PC-9 (cell line): ENCODE measurements at regions not wholly inside any gene's neighbourhood (a gene's known extent, or its start where the extent isn't known, plus 50 kb on each side); places are given as distances from the start of the nearest gene placed in this dataset.

Source experiments
- BruUV-seq: library from RNA; stranded (reverse); fragments of 400-500 nt; replicated peaks from 2 replicates; lab custom pipeline; 2021; lab: Mats Ljungman, UMichigan
- CTCF ChIA-PET: fragments of 300-600 bp; sonication (Branson Sonifier 250); formaldehyde crosslinking; loops from one replicate; lab custom pipeline; 2022; ENCODE audit warnings: antibody characterized with exemption; lab: Charles Lee
- POLR2A ChIA-PET: fragments of 300-600 bp; sonication (Branson Sonifier 250); formaldehyde crosslinking; loops from one replicate; lab custom pipeline; 2022; ENCODE audit warnings: antibody characterized with exemption; ENCODE audit not compliant: unreplicated experiment; lab: Charles Lee
- DNase-seq, 2 experiments: peaks; one replicate each; pipeline versions ENCODE4 v3.0.0 to v3.0.0-alpha.2; 2015 to 2022; ENCODE audit warnings: mixed read lengths in 1 of 2
- H2AFZ ChIP-seq: fragments of 200-600 bp; sonication (generic); 2 replicates; pipeline ENCODE4 v1.8.1; 2017; ENCODE audit warnings: antibody characterized with exemption
- H3F3A ChIP-seq: fragments of 200-600 bp; sonication (generic); 2 replicates; pipeline ENCODE4 v1.8.1; 2017; ENCODE audit warnings: antibody characterized with exemption, mild to moderate bottlenecking, low read depth; ENCODE audit not compliant: insufficient read depth
- H3K27ac ChIP-seq: fragments of 200-600 bp; sonication (generic); 2 replicates; pipeline ENCODE4 v1.6.1; 2016; ENCODE audit warnings: mixed run types
- H3K27me3 ChIP-seq: fragments of 200-600 bp; sonication (generic); 2 replicates; pipeline ENCODE4 v1.6.1; 2016; ENCODE audit warnings: low read depth, mixed run types; ENCODE audit not compliant: insufficient read depth
- H3K36me3 ChIP-seq: fragments of 200-600 bp; sonication (generic); 2 replicates; pipeline ENCODE4 v1.6.1; 2016; ENCODE audit warnings: low read depth, mixed run types
- H3K4me1 ChIP-seq: fragments of 200-600 bp; sonication (generic); replicated peaks from 2 replicates; pipeline ENCODE4 v1.6.1; 2016; ENCODE audit warnings: mixed run types; ENCODE audit not compliant: insufficient read depth
- H3K4me2 ChIP-seq: fragments of 200-600 bp; sonication (generic); 2 replicates; pipeline ENCODE4 v1.6.1; 2017; ENCODE audit warnings: mixed run types
- H3K4me3 ChIP-seq: fragments of 200-600 bp; sonication (generic); 2 replicates; pipeline ENCODE4 v1.6.1; 2016; ENCODE audit warnings: mixed run types
- H3K79me2 ChIP-seq: fragments of 200-600 bp; sonication (generic); 2 replicates; pipeline ENCODE4 v1.6.1; 2017; ENCODE audit warnings: low read depth, mixed run types
- H3K9me2 ChIP-seq: fragments of 200-600 bp; sonication (generic); 2 replicates; pipeline ENCODE4 v1.8.1; 2017; ENCODE audit warnings: mild to moderate bottlenecking; ENCODE audit not compliant: insufficient read depth
- H3K9me3 ChIP-seq: fragments of 200-600 bp; sonication (generic); 2 replicates; pipeline ENCODE4 v1.8.1; 2016; ENCODE audit warnings: low read depth; ENCODE audit not compliant: insufficient read depth
- H4K20me1 ChIP-seq: fragments of 200-600 bp; sonication (generic); 2 replicates; pipeline ENCODE4 v1.8.1; 2017; ENCODE audit not compliant: insufficient read depth
- EZH2 ChIP-seq: fragments of 200-600 bp; sonication (generic); IDR thresholded peaks from 2 replicates; pipeline ENCODE4 v1.8.0; 2017; ENCODE audit warnings: antibody characterized with exemption, low read depth
- intact Hi-C: fragments of 100-400 bp; cut with micrococcal nuclease; formaldehyde crosslinking; loops from one replicate; pipeline ENCODE4 v1.10.0; 2022; ENCODE audit not compliant: unreplicated experiment
- TF ChIP-seq, protein P1 (sequence below): fragments of 200-600 bp; sonication (generic); conservative IDR thresholded peaks from 2 replicates; pipeline ENCODE4 v1.6.1; 2017; ENCODE audit warnings: mixed run types, antibody characterized with exemption, mild to moderate bottlenecking, moderate library complexity

DNA sequence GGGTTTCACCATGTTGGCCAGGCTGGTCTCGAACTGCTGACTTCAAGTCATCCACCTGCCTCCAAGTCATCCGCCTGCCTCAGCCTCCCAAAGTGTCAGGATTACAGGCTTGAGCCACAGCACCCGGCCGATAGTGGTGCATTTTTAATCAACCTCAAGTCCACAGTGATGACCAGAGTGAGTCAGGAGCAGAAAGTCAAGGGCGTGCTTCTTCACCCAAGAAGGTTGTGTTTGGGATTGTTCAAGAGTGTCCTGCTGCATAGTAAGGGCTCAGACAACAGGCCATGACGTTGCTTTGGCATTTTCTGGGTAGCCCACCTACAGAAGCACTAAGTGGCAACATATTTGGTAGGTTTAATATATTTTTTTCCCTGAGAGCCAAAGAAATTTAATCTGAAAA is 108.3 kb upstream of the FAM20A start:
- peaks cover 71% of the 10 kb centered on the region for H3K27me3 ChIP-seq
- DNase-seq = no peak
- no peak overlapping the region for H3K27ac ChIP-seq
- no peaks in the 10 kb centered on the region for H3K9me2 ChIP-seq
- CTCF ChIA-PET = no interaction called here
- H3K36me3 ChIP-seq = no peaks in the 10 kb centered on the region
- no peak overlapping the region for H2AFZ ChIP-seq
- intact Hi-C loops = no loop called here
- H3K4me2 ChIP-seq = no peak overlapping the region
- H3K4me1 ChIP-seq = no peaks in the 10 kb centered on the region
- TF ChIP-seq, protein P1, sequence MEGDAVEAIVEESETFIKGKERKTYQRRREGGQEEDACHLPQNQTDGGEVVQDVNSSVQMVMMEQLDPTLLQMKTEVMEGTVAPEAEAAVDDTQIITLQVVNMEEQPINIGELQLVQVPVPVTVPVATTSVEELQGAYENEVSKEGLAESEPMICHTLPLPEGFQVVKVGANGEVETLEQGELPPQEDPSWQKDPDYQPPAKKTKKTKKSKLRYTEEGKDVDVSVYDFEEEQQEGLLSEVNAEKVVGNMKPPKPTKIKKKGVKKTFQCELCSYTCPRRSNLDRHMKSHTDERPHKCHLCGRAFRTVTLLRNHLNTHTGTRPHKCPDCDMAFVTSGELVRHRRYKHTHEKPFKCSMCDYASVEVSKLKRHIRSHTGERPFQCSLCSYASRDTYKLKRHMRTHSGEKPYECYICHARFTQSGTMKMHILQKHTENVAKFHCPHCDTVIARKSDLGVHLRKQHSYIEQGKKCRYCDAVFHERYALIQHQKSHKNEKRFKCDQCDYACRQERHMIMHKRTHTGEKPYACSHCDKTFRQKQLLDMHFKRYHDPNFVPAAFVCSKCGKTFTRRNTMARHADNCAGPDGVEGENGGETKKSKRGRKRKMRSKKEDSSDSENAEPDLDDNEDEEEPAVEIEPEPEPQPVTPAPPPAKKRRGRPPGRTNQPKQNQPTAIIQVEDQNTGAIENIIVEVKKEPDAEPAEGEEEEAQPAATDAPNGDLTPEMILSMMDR = no peak
- TF ChIP-seq EZH2 = no peak
- H4K20me1 ChIP-seq = no peaks in the 10 kb centered on the region
- no peaks in the 10 kb centered on the region for H3K79me2 ChIP-seq
- POLR2A ChIA-PET = interaction anchor here (0.7 kb wide), 1 partner anchor 508 kb away, joined by 8 read pairs; no protein-coding TSS in a partner anchor
- no peaks in the 10 kb centered on the region for H3K9me3 ChIP-seq
- H3K4me3 ChIP-seq = no peak overlapping the region
- no TSS peak for BruUV-seq
- no peaks in the 10 kb centered on the region for H3F3A ChIP-seq

DNA sequence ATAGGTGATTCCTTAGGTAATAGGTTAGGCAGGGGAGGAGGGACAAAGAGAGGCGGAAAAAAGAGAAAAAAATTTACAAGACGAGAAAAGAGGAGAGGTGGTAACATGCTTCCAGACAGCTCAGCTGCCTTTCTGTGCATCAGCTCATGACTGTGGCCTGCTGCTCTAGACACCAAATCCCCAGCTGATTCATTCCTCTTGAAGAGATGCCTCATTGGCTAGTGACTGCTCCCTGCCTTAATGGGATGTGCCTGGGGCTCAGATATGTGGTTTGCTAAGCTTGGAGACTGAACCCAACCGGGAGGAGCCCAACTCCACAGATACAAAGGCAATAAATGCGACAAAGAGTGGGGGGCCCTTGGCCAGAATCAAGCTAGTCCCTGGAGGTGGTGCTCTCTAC is 105.9 kb upstream of the FAM20A start:
- Histone ChIP-seq H3F3A (no peaks in the 10 kb centered on the region), H3K4me3 (no peak overlapping the region), H3K9me3 (no peaks in the 10 kb centered on the region), H3K4me2 (no peak overlapping the region), H3K27me3 (peaks cover 57% of the 10 kb centered on the region), H2AFZ (no peak overlapping the region), H3K27ac (no peak overlapping the region), H3K79me2 (no peaks in the 10 kb centered on the region), H4K20me1 (no peaks in the 10 kb centered on the region), H3K9me2 (no peaks in the 10 kb centered on the region), H3K36me3 (no peaks in the 10 kb centered on the region), H3K4me1 (no peaks in the 10 kb centered on the region)
- DNase-seq = no peak
- ChIA-PET POLR2A (no interaction called here), CTCF (interaction anchor here (0.6 kb wide), 2 partner anchors 40 to 78 kb away, joined by 8 to 21 read pairs; no protein-coding TSS in a partner anchor)
- intact Hi-C loops = no loop called here
- no peak for TF ChIP-seq EZH2
- TF ChIP-seq, protein P1 = no peak
- BruUV-seq = no TSS peak

DNA sequence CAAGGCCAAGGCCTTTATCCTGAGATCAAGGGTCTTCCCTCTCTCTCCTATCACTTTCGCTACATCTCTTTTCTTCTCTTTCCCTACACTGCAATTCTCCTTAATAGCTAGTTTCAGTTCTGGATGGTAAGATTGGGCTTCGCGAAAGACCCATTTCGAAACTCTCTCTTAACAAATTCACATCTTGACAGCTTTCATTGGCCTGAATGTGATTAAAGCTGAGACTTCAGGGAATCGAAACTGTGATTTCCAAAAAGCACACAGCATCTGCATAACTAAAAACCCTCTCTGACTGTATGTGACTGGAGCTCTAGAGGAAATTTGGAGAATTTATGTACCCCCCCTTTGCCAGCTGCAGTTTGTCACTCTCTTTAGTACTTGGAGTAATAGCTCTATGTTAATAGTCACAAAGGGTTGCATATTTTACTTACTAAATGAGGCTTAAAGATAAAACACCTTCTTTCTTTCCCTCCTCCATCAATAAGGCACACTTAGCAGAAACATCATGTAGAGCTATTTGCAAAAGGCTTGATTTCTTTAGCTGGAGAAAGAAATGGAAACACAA is 105.3 kb upstream of the FAM20A start:
- no peaks in the 10 kb centered on the region for H3K79me2 ChIP-seq
- no peaks in the 10 kb centered on the region for H3F3A ChIP-seq
- TF ChIP-seq EZH2 = no peak
- TF ChIP-seq, protein P1 = no peak
- POLR2A ChIA-PET = no interaction called here
- no peaks in the 10 kb centered on the region for H3K4me1 ChIP-seq
- DNase-seq = no peak
- no peak overlapping the region for H3K27ac ChIP-seq
- no TSS peak for BruUV-seq
- no peaks in the 10 kb centered on the region for H3K36me3 ChIP-seq
- no peak overlapping the region for H2AFZ ChIP-seq
- H3K4me2 ChIP-seq = no peak overlapping the region
- no peaks in the 10 kb centered on the region for H3K9me2 ChIP-seq
- H4K20me1 ChIP-seq = no peaks in the 10 kb centered on the region
- intact Hi-C loops = no loop called here
- no peaks in the 10 kb centered on the region for H3K9me3 ChIP-seq
- H3K27me3 ChIP-seq = peaks cover 56% of the 10 kb centered on the region
- CTCF ChIA-PET = no interaction called here
- no peak overlapping the region for H3K4me3 ChIP-seq
